Liver (tissue), 8 donors: ENCODE measurements at regions not wholly inside any gene's neighbourhood (a gene's known extent, or its start where the extent isn't known, plus 50 kb on each side); places are given as distances from the start of the nearest gene placed in this dataset.

ENCODE experiments used
- DNase-seq: peaks from one replicate; pipeline ENCODE4 v3.0.0-alpha.2; 2017; ENCODE audit warnings: low spot score
- H3K27ac ChIP-seq, 2 donors: one replicate each; pipeline ENCODE4 v1.7.0; 2013; ENCODE audit warnings: inconsistent platforms in 2 of 2, low read length in 2 of 2, control low read depth in 1 of 2, low read depth in 1 of 2, mild to moderate bottlenecking in 1 of 2
- H3K27me3 ChIP-seq, 4 donors: one replicate each; pipeline versions ENCODE4 v1.6.1 to v1.7.0; 2013; ENCODE audit warnings: low read length in 3 of 4, inconsistent platforms in 1 of 4, mild to moderate bottlenecking in 1 of 4, moderate library complexity in 1 of 4; ENCODE audit not compliant: control insufficient read depth in 4 of 4, insufficient read depth in 4 of 4
- H3K36me3 ChIP-seq, 4 donors: one replicate each; pipeline versions ENCODE4 v1.6.1 to v1.7.0; 2013; ENCODE audit warnings: low read length in 3 of 4, mild to moderate bottlenecking in 3 of 4, low read depth in 1 of 4, moderate library complexity in 1 of 4; ENCODE audit not compliant: control insufficient read depth in 4 of 4, insufficient read depth in 3 of 4
- H3K4me1 ChIP-seq, 4 donors: one replicate each; pipeline versions ENCODE4 v1.6.1 to v1.7.0; 2013; ENCODE audit warnings: low read length in 3 of 4, mild to moderate bottlenecking in 3 of 4, moderate library complexity in 1 of 4; ENCODE audit not compliant: control insufficient read depth in 4 of 4, insufficient read depth in 4 of 4
- H3K4me3 ChIP-seq, 3 donors: one replicate each; pipeline versions ENCODE4 v1.6.1 to v1.7.0; 2013; ENCODE audit warnings: low read length in 3 of 3, control low read depth in 1 of 3, low read depth in 1 of 3, mild to moderate bottlenecking in 1 of 3
- H3K9ac ChIP-seq, 2 donors: one replicate each; pipeline ENCODE4 v1.7.0; 2013; ENCODE audit warnings: low read length in 2 of 2, mild to moderate bottlenecking in 2 of 2, moderate library complexity in 2 of 2, control low read depth in 1 of 2, low read depth in 1 of 2
- H3K9me3 ChIP-seq, 4 donors: one replicate each; pipeline versions ENCODE4 v1.6.1 to v1.7.0; 2013; ENCODE audit warnings: low read length in 3 of 4; ENCODE audit not compliant: control insufficient read depth in 4 of 4
- ATF3 ChIP-seq: IDR thresholded peaks from 2 replicates; pipeline ENCODE4 v1.6.1; 2016; ENCODE audit warnings: antibody characterized with exemption
- CTCF ChIP-seq: fragments of 150-350 bp; IDR thresholded peaks from 2 replicates; pipeline ENCODE4 v1.5.1; 2017; ENCODE audit warnings: improper control_type of control experiment, low read depth, low read length; ENCODE audit not compliant: missing input control
- EGR1 ChIP-seq, 2 donors: IDR thresholded peaks; 2 replicates each; pipeline ENCODE4 v1.6.1; 2016 to 2018; ENCODE audit warnings: antibody characterized with exemption in 2 of 2, low read depth in 2 of 2
- FOXA1 ChIP-seq: IDR thresholded peaks from 2 replicates; pipeline ENCODE4 v1.6.1; 2016; ENCODE audit warnings: antibody characterized with exemption
- FOXA2 ChIP-seq: IDR thresholded peaks from 2 replicates; pipeline ENCODE4 v1.6.1; 2016; ENCODE audit warnings: antibody characterized with exemption
- GABPA ChIP-seq, 2 donors: IDR thresholded peaks in 1 of 2; conservative IDR thresholded peaks in 1 of 2; 2 replicates each; pipeline ENCODE4 v1.6.1; 2016; ENCODE audit warnings: antibody characterized with exemption in 2 of 2, mild to moderate bottlenecking in 1 of 2, moderate library complexity in 1 of 2
- HNF4A ChIP-seq, 2 donors: conservative IDR thresholded peaks; 2 replicates each; pipeline ENCODE4 v1.6.1; 2016; ENCODE audit warnings: antibody characterized with exemption in 2 of 2, mild to moderate bottlenecking in 2 of 2
- HNF4G ChIP-seq: IDR thresholded peaks from 2 replicates; pipeline ENCODE4 v1.6.1; 2016; ENCODE audit warnings: antibody characterized with exemption
- JUND ChIP-seq, 2 donors: IDR thresholded peaks; 2 replicates each; pipeline ENCODE4 v1.6.1; 2016; ENCODE audit warnings: antibody characterized with exemption in 2 of 2
- MAX ChIP-seq: IDR thresholded peaks from 2 replicates; pipeline ENCODE4 v1.6.1; 2016; ENCODE audit warnings: antibody characterized with exemption
- NR2F2 ChIP-seq: IDR thresholded peaks from 2 replicates; pipeline ENCODE4 v1.6.1; 2016; ENCODE audit warnings: antibody characterized with exemption
- RAD21 ChIP-seq, 2 donors: IDR thresholded peaks; 2 replicates each; pipeline ENCODE4 v1.6.1; 2016; ENCODE audit warnings: antibody characterized with exemption in 2 of 2, mild to moderate bottlenecking in 2 of 2
- REST ChIP-seq: IDR thresholded peaks from 2 replicates; pipeline ENCODE4 v1.6.1; 2016; ENCODE audit warnings: antibody characterized with exemption, mild to moderate bottlenecking
- RXRA ChIP-seq, 2 donors: IDR thresholded peaks; 2 replicates each; pipeline ENCODE4 v1.6.1; 2017 to 2018; ENCODE audit warnings: antibody characterized with exemption in 2 of 2, mild to moderate bottlenecking in 1 of 2
- SP1 ChIP-seq: IDR thresholded peaks from 2 replicates; pipeline ENCODE4 v1.6.1; 2018; ENCODE audit warnings: antibody characterized with exemption, mild to moderate bottlenecking
- TAF1 ChIP-seq: conservative IDR thresholded peaks from 2 replicates; pipeline ENCODE4 v1.6.1; 2016; ENCODE audit warnings: antibody characterized with exemption, mild to moderate bottlenecking
- YY1 ChIP-seq: IDR thresholded peaks from 2 replicates; pipeline ENCODE4 v1.6.1; 2016; ENCODE audit warnings: antibody characterized with exemption, mild to moderate bottlenecking
- ZBTB33 ChIP-seq: IDR thresholded peaks from 2 replicates; pipeline ENCODE4 v1.6.1; 2016; ENCODE audit warnings: antibody characterized with exemption
- WGBS: extraction: QIAGEN DNeasy Blood & Tissue Kit; methylation state at CpG from one replicate; pipeline ENCODE4 v1.1.7; 2013; 5-methylcytosine and 5-hydroxymethylcytosine counted together
- donor health status: healthy.
- donor health status: healthy.
- donor health status: healthy.
- donor health status: healthy.
- donor health status: healthy.

GRCh38 chr6:12421596-12421995 lies 131.4 kb downstream of the EDN1 start:
- Histone ChIP-seq H3K9ac (no peak overlapping the region), H3K36me3 (no peaks in the 10 kb centered on the region), H3K9me3 (no peaks in the 10 kb centered on the region), H3K4me1 (no peaks in the 10 kb centered on the region), H3K27me3 (no peaks in the 10 kb centered on the region), H3K27ac (no peak overlapping the region), H3K4me3 (no peak overlapping the region)
- 96% methylated on average over 1 of the region's 1 CpG for WGBS
- no peak for TF ChIP-seq ATF3
- TF ChIP-seq YY1: no peak
- TF ChIP-seq RXRA (IDR thresholded peaks at IDR 0.05): no peak
- TF ChIP-seq ZBTB33: no peak
- no peak for TF ChIP-seq GABPA (IDR thresholded peaks at IDR 0.05 in 1 of 2, conservative IDR thresholded peaks at IDR 0.05 in 1 of 2)
- no peak for TF ChIP-seq CTCF
- TF ChIP-seq FOXA1: no peak
- TF ChIP-seq JUND (IDR thresholded peaks at IDR 0.05): no peak
- TF ChIP-seq TAF1: no peak
- TF ChIP-seq MAX: no peak
- no peak for TF ChIP-seq SP1
- TF ChIP-seq FOXA2: no peak
- TF ChIP-seq NR2F2: no peak
- no peak for TF ChIP-seq RAD21 (IDR thresholded peaks at IDR 0.05)
- no peak for TF ChIP-seq REST
- TF ChIP-seq EGR1 (IDR thresholded peaks at IDR 0.05; ENCODE audit: low read depth in 2 of 2): no peak
- no peak for TF ChIP-seq HNF4A (conservative IDR thresholded peaks at IDR 0.05)
- no peak for DNase-seq

- Histone ChIP-seq H3K4me1 (no peaks in the 10 kb centered on the region), H3K9me3 (no peaks in the 10 kb centered on the region), H3K36me3 (no peaks in the 10 kb centered on the region), H3K9ac (no peak overlapping the region), H3K27me3 (no peaks in the 10 kb centered on the region), H3K27ac (no peak overlapping the region), H3K4me3 (no peak overlapping the region)
- DNase-seq: no peak
- 92% methylated on average over 8 of the region's 8 CpGs for WGBS
- TF ChIP-seq HNF4G (no peak), ATF3 (no peak), REST (no peak), JUND (IDR thresholded peaks at IDR 0.05) (no peak), GABPA (IDR thresholded peaks at IDR 0.05 in 1 of 2, conservative IDR thresholded peaks at IDR 0.05 in 1 of 2) (no peak), RAD21 (IDR thresholded peaks at IDR 0.05) (no peak), ZBTB33 (no peak), RXRA (IDR thresholded peaks at IDR 0.05) (no peak), MAX (no peak), FOXA2 (no peak)
Observed at GRCh38 chr6:12422848-12423247, 132.7 kb downstream of the EDN1 start.
